ENCODE measurements at regions not wholly inside any gene's neighbourhood (a gene's known extent, or its start where the extent isn't known, plus 50 kb on each side); places are given as distances from the start of the nearest gene placed in this dataset.
"Not testable (repeated sequence)": the region's sequence is repeated elsewhere in the genome, so short reads cannot be mapped to it uniquely, and the experiment has no call there.

DNA sequence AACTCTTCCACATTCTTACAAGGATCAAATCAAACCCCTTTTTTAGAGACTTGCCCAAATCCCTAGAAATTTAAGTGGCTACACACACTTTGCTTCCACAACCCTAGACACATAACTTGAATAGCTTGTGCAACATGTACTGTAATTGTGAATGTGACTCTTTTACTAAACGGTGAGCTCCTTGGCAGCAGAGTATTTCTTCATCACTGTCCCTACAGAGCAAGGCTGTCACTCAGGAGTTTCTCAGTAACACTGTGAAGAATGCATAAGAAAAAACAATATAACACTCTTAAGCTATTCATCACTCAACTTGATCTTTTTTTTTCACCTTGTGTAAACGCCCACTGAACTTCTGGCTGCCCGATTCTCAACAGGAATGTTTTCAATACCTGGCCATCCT, 53.8 kb upstream of the ADAMTS18 start:
- no peak overlapping the region for H3K4me3 Mint-ChIP-seq
- peaks cover 6% of the 10 kb centered on the region for H3K27me3 Mint-ChIP-seq
- no peaks in the 10 kb centered on the region for H3K4me1 Mint-ChIP-seq
- no peak overlapping the region for H3K27ac Mint-ChIP-seq
- ATAC-seq (no peak), DNase-seq (no peak)
- no peaks in the 10 kb centered on the region for H3K9me3 Mint-ChIP-seq
- H3K36me3 Mint-ChIP-seq (ENCODE audit: low read depth), result no peaks in the 10 kb centered on the region

DNA sequence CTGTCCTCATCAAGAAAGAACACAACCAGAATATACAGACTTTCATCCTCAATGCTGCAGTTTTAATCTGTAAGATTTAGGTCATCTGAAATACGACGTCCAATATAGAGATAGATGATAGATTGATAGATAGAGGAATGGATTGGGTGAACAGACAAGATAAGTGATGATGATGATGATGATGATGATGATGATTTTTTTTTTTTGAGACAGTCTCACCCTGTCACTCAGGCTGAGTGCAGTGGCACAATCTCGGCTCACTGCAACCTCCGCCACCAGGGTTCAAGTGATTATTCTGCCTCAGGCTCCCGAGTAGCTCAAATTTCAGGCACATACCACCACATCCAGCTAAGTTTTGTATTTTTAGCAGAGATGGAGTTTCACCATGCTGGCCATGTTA, 56.3 kb upstream of the ADAMTS18 start:
- peaks cover 6% of the 10 kb centered on the region for H3K27me3 Mint-ChIP-seq
- ATAC-seq, result no peak
- H3K36me3 Mint-ChIP-seq (ENCODE audit: low read depth), result no peaks in the 10 kb centered on the region
- DNase-seq, result no peak
- H3K27ac Mint-ChIP-seq, result no peak overlapping the region
- no peaks in the 10 kb centered on the region for H3K9me3 Mint-ChIP-seq
- no peaks in the 10 kb centered on the region for H3K4me1 Mint-ChIP-seq
- H3K4me3 Mint-ChIP-seq, result no peak overlapping the region

DNA sequence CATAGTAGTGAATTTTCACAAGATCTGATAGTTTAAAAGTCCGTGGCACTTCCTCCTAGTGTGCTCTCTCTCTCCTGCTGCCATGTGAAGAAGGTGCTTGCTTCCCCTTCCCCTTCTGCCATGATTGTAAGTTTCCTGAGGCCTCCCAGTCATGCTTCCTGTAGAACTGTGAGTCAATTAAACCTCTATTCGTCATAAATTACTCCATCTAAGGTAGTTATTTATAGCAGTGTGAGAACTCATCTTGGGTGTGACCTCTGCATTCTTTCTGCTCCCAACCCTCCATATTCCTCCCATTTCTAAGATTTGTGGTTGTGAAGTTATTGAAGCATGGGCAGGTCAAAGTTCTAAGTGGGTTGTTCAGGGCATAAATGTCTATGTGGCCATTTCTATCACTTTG, 62.1 kb upstream of the ADAMTS18 start:
- H3K4me1 Mint-ChIP-seq, result no peaks in the 10 kb centered on the region
- no peak overlapping the region for H3K27ac Mint-ChIP-seq
- H3K36me3 Mint-ChIP-seq (ENCODE audit: low read depth), result no peaks in the 10 kb centered on the region
- no peak overlapping the region for H3K4me3 Mint-ChIP-seq
- no peak for ATAC-seq
- H3K27me3 Mint-ChIP-seq, result peaks cover 6% of the 10 kb centered on the region
- H3K9me3 Mint-ChIP-seq, result no peaks in the 10 kb centered on the region
- no peak for DNase-seq

DNA sequence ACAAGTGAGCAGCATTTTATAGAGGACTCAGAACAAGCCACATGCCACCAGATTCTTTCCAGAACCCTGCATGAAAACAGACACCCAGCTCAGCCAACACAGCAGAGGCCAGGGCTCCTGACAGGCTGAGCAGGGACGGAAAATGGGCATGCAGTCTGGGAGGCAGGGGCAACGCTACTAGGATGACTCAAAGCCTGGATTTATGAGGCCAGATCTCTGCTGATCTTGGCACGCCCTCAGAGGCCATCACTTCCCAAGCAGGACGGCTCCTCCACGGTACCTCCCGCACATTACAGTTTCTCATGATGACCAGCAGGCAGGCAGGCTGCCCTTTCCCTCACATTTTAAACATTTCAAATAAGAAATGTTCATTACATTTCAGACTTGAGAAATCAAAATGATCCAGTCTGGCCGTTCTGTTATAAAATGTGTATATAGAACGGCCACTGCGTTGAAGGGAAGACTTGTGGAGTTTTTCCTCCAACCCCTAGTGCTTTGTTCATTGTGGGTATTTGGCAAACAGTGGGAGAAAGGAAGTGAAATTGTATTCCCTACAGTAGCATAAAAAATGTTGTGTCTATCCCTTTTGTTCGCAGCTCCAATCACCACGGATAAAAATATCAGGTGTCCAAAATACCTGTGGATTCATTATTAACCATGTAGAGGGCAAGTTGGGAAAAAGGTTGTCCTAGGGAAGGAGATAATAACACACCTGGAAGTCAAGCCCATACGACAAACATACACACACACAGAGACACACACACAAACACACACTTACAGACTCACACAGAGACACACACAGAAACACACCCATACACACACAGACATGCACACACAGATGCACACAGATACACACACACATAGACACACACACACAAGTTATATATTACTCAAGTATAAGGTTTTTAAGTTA, 64.8 kb upstream of the ADAMTS18 start:
- Mint-ChIP-seq H3K27me3 (peaks cover 6% of the 10 kb centered on the region), H3K4me3 (no peak overlapping the region), H3K27ac (no peak overlapping the region), H3K36me3 (ENCODE audit: low read depth) (no peaks in the 10 kb centered on the region), H3K9me3 (no peaks in the 10 kb centered on the region), H3K4me1 (no peaks in the 10 kb centered on the region)
- DNase-seq, result no peak
- no peak for ATAC-seq

DNA sequence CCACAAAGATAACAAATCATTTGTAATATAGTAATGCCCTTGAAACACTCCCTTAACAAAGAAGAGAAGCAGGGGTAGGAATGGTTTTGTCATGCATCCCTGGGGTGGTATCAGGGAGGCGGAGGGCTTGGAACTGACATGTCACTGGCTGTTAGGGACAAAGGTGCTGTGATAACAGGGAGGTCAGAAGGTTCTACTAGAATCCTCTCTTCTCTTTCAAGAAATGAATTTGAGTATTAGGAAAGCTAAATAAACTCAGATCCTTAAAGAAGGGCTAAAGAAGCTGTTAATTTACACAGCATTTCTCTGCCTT, 65.4 kb upstream of the ADAMTS18 start:
- H3K4me1 Mint-ChIP-seq, result no peaks in the 10 kb centered on the region
- no peak for ATAC-seq
- peaks cover 6% of the 10 kb centered on the region for H3K27me3 Mint-ChIP-seq
- H3K4me3 Mint-ChIP-seq, result no peak overlapping the region
- H3K36me3 Mint-ChIP-seq (ENCODE audit: low read depth), result no peaks in the 10 kb centered on the region
- no peak for DNase-seq
- H3K9me3 Mint-ChIP-seq, result no peaks in the 10 kb centered on the region
- no peak overlapping the region for H3K27ac Mint-ChIP-seq

DNA sequence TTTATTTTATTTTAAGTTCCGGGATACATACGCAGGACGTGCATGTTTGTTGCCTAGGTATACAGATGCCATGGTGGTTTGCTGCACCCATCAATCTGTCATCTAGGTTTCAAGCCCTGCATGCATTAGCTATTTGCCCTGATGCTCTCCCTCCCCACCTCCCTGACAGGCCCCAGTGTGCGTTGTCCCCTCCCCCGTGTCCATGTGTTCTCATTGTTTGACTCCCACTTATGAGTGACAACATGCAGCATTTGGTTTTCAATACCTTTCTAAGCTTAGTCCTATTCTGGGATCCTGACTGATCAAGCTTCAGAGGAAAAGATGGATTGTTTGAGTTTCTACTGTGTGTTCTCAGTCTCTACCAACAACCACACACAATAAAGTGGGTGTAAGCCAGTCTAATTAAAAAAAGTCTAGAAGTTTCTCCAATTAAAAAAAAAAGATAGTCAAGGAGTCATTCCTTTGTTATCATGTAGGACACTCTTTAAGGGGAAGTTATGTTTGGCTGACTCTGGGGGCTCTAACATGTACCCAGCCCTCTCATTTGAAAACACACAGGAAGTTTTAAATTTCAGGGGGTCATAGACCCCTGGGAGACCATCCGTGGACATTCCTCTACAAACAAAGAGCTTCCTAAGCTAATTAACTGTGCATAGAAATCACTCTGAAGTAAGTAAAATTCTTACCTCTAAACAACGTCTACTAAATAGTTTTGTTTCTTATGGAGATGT, 66.3 kb upstream of the ADAMTS18 start:
- Mint-ChIP-seq H3K4me1 (no peaks in the 10 kb centered on the region), H3K27me3 (peaks cover 6% of the 10 kb centered on the region), H3K27ac (no peak overlapping the region), H3K36me3 (ENCODE audit: low read depth) (no peaks in the 10 kb centered on the region), H3K4me3 (no peak overlapping the region), H3K9me3 (no peaks in the 10 kb centered on the region)
- DNase-seq (no peak), ATAC-seq (no peak)

DNA sequence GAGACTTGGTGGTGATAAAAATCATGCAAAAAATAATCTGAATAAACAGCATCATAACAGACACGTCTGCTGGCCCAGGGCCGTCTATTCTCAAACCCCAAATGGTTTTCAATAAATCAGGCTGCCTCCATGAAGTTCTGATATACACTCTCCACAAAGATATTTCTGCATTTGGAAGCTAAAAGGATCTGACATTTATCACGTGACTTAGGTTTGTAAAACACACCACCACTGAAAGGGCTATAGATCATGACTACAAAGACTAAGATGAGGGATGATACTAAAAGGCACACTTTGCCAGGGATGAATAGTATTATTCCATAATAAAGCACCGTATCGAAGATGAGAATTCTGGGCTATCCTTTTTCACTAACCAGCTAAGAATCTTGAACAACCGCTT, 67.6 kb upstream of the ADAMTS18 start:
- no peak overlapping the region for H3K27ac Mint-ChIP-seq
- no peaks in the 10 kb centered on the region for H3K36me3 Mint-ChIP-seq (ENCODE audit: low read depth)
- H3K4me3 Mint-ChIP-seq, result no peak overlapping the region
- H3K27me3 Mint-ChIP-seq, result peaks cover 6% of the 10 kb centered on the region
- ATAC-seq (no peak), DNase-seq (no peak)
- H3K4me1 Mint-ChIP-seq, result no peaks in the 10 kb centered on the region
- H3K9me3 Mint-ChIP-seq, result no peaks in the 10 kb centered on the region

DNA sequence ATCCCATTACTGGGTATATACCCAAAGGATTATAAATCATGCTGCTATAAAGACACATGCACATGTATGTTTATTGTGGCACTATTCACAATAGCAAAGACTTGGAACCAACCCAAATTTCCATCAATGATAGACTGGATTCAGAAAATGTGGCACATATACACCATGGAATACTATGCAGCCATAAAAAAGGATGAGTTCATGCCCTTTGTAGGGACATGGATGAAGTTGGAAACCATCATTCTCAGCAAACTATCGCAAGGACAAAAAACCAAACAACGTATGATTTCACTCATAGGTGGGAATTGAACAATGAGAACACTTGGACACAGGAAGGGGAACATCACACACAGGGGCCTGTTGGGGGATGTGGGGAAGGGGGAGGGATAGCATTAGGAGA, 71.7 kb upstream of the ADAMTS18 start:
- not testable (repeated sequence) for DNase-seq; H3K4me1 Mint-ChIP-seq; H3K36me3 Mint-ChIP-seq (ENCODE audit: low read depth)

DNA sequence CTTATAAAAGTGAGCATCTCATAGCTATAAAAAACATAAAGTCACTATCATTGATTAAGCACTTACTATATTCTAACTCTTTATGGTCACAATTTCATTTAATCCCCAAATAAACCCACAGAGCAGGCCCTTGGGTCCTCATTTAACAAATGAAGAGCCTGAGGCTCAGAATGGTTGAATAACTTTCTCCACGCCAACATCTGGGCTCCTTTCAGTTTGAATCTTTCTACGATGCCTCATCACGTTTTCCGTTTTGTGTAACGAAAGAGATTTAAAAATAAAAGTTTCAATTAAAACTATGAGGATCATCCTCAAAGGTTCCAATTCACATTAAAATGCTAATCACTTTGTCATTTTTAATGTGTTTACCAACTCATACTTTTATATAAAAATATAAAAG, 74.2 kb upstream of the ADAMTS18 start:
- H3K4me3 Mint-ChIP-seq, result no peak overlapping the region
- ATAC-seq (no peak), DNase-seq (no peak)
- H3K36me3 Mint-ChIP-seq (ENCODE audit: low read depth), result no peaks in the 10 kb centered on the region
- H3K4me1 Mint-ChIP-seq, result no peaks in the 10 kb centered on the region
- H3K27me3 Mint-ChIP-seq, result peaks cover 2% of the 10 kb centered on the region
- H3K9me3 Mint-ChIP-seq, result no peaks in the 10 kb centered on the region
- no peak overlapping the region for H3K27ac Mint-ChIP-seq

More for the DNA sequence above, 71.7 kb upstream of the ADAMTS18 start:
- not testable (repeated sequence) for H3K9me3 Mint-ChIP-seq, H3K27me3 Mint-ChIP-seq, H3K4me3 Mint-ChIP-seq, ATAC-seq, H3K27ac Mint-ChIP-seq

DNA sequence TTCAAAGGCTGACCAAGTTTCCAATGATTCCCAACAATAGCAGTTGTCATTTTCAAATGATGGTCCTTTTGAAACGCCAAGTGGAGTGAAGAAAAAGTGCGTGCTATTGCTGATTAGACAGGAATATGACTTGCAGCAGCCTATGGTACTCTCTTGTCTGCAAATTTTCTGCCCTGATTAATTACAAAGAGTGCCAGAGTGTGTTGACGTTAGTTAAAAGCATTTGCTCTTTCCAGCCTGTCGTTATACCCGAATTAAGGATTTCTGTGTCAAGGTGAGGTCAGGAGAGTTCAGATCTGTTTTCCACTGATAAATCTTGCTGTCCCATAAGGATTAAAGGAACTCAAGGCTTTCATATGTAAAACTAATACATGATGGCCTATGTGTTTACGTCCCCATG, 75.0 kb upstream of the ADAMTS18 start:
- ATAC-seq (no peak), DNase-seq (no peak)
- Mint-ChIP-seq H3K27me3 (peaks cover 2% of the 10 kb centered on the region), H3K4me3 (no peak overlapping the region), H3K36me3 (ENCODE audit: low read depth) (no peaks in the 10 kb centered on the region), H3K4me1 (no peaks in the 10 kb centered on the region), H3K9me3 (no peaks in the 10 kb centered on the region), H3K27ac (no peak overlapping the region)

DNA sequence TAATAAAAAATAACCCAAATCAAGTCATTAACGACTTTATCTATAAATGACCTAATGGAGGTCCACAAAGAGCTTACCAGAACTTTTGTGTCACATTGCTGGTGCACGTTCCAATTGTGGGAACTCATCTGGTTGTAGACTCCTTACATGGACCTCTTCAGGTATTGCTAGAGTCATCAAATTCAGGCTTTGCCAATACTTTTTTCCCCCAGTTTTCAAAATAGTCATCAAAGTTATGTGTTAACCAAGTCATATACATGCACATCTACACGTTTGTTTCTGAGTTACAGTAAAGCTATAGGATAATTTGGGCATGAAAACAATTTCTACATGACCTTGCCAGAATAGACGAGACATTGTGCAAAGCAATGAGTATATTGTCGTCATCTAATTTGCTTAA, 76.2 kb upstream of the ADAMTS18 start:
- Mint-ChIP-seq H3K27me3 (peaks cover 2% of the 10 kb centered on the region), H3K27ac (no peak overlapping the region), H3K4me1 (no peaks in the 10 kb centered on the region), H3K36me3 (ENCODE audit: low read depth) (no peaks in the 10 kb centered on the region), H3K9me3 (no peaks in the 10 kb centered on the region), H3K4me3 (no peak overlapping the region)
- ATAC-seq, result no peak
- DNase-seq, result no peak

DNA sequence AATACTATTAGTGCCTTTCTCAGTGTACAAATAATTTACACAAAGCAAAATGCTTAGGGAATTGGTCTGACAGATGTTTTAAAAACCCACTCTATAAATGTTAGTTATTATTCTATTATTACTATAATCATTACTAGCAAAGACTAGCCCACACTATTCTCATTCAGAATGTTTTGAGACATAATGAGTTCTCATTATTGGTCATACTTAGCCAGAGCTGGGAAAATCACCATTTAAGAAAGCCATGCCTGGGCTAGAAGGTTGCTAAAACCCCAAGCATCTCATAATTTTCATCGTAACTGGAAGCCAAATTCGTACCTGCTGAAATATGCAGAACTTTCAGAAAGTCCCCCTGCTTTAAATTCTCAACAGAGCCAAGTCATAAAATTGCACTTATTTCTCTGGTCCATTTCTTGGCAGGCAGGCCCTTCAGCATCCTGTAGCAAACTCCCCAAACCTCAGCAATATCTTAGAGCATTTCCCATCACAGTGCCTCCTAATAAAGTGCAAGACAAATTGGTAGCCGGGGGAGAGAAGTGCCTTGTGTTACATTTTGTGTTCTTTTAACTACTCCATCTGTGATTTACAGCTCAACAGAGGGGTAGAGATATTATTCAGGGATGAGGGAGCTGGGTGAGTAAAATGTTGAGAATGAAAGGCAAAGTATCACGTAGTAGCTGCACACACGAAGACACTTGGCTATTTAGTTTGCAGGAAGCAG, 79.8 kb upstream of the ADAMTS18 start:
- H3K4me3 Mint-ChIP-seq, result no peak overlapping the region
- H3K4me1 Mint-ChIP-seq, result no peaks in the 10 kb centered on the region
- peaks cover 2% of the 10 kb centered on the region for H3K27me3 Mint-ChIP-seq
- H3K36me3 Mint-ChIP-seq (ENCODE audit: low read depth), result no peaks in the 10 kb centered on the region
- DNase-seq (no peak), ATAC-seq (no peak)
- H3K9me3 Mint-ChIP-seq, result no peaks in the 10 kb centered on the region
- no peak overlapping the region for H3K27ac Mint-ChIP-seq

DNA sequence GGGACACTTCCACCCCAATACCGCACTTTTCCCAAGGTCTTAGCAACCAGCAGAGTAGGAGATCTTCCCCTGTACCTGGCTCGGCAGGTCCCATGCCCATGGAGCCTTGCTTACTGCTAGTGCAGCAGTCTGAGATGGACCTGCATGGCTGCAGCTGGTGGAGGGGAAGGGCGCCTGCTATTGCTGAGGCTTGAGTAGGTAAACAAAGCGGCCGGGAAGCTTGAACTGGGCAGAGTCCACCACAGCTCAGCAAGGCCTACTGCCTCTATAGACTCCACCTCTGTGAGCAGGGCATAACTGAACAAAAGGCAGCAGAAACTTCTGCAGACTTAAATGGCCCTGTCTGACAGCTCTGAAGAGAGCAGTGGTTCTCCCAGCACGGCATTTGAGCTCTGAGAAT, 90.4 kb upstream of the ADAMTS18 start:
- not testable (repeated sequence) for H3K4me3 Mint-ChIP-seq; ATAC-seq; H3K36me3 Mint-ChIP-seq (ENCODE audit: low read depth); DNase-seq; H3K27ac Mint-ChIP-seq; H3K27me3 Mint-ChIP-seq; H3K4me1 Mint-ChIP-seq
- peaks cover 13% of the 10 kb centered on the region for H3K9me3 Mint-ChIP-seq

DNA sequence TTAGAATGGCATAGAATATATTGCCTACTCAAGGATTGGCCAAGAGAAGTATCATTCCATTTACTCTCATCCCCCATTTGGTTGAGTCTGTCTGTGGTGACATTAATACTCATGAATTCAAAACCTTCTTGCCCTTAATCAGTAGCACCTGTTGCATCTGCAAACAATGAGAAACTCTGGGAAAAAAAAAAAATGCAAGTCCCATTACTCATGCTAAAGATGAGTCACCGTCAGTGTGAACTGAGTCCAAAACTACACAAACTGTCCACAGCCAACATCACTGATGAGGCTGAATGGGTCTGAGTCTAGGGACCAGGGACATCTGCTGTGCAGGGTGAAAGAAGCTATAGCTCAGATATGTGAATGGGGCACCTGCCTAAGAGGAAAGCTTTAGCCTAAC, 96.9 kb upstream of the ADAMTS18 start:
- Mint-ChIP-seq H3K27ac (no peak overlapping the region), H3K9me3 (peaks cover 3% of the 10 kb centered on the region), H3K4me3 (no peak overlapping the region), H3K27me3 (peaks cover 6% of the 10 kb centered on the region), H3K36me3 (ENCODE audit: low read depth) (no peaks in the 10 kb centered on the region), H3K4me1 (no peaks in the 10 kb centered on the region)
- DNase-seq, result no peak
- no peak for ATAC-seq

DNA sequence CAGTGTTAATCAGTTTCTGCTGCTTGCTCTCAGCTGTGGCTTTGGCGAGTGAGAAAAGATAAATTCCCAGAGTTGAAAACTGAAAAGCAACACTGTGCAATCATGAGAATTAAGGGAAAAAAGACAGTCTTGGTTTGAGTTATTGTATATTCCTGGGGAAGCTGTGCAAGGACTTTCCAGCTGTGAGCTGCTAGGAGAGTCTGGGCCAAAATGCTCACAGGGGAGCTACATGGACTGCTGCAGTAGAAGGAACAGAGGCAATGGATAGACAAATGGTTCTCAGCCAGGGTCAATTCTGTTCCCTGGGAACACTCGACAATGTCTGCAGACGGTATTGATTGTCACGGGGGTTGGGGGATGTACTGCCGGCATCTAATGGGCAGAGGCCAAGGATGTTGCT, 102.0 kb upstream of the ADAMTS18 start:
- H3K27ac Mint-ChIP-seq, result no peak overlapping the region
- H3K36me3 Mint-ChIP-seq (ENCODE audit: low read depth), result no peaks in the 10 kb centered on the region
- peaks cover 10% of the 10 kb centered on the region for H3K27me3 Mint-ChIP-seq
- no peak overlapping the region for H3K4me3 Mint-ChIP-seq
- ATAC-seq, result no peak
- H3K4me1 Mint-ChIP-seq, result no peaks in the 10 kb centered on the region
- no peak for DNase-seq
- H3K9me3 Mint-ChIP-seq, result no peaks in the 10 kb centered on the region

Data from activated naive CD8-positive, alpha-beta T cell treated with anti-CD3 and anti-CD28 coated beads, Interleukin-2, amount 50 U/mL, for 24 hours (primary cell).